Fibroblast of skin of left quadriceps (primary cell): ENCODE measurements at regions not wholly inside any gene's neighbourhood (a gene's known extent, or its start where the extent isn't known, plus 50 kb on each side); places are given as distances from the start of the nearest gene placed in this dataset.
A peak's percentile ranks its signal among the peaks of the same experiment; 100 is the strongest.
"Not testable (repeated sequence)": the region's sequence is repeated elsewhere in the genome, so short reads cannot be mapped to it uniquely, and the experiment has no call there.

Source experiments
- DNase-seq, 2 experiments: peaks; one replicate each; pipeline ENCODE4 v3.0.0-alpha.2; 2013; ENCODE audit warnings: low read depth in 2 of 2

DNA sequence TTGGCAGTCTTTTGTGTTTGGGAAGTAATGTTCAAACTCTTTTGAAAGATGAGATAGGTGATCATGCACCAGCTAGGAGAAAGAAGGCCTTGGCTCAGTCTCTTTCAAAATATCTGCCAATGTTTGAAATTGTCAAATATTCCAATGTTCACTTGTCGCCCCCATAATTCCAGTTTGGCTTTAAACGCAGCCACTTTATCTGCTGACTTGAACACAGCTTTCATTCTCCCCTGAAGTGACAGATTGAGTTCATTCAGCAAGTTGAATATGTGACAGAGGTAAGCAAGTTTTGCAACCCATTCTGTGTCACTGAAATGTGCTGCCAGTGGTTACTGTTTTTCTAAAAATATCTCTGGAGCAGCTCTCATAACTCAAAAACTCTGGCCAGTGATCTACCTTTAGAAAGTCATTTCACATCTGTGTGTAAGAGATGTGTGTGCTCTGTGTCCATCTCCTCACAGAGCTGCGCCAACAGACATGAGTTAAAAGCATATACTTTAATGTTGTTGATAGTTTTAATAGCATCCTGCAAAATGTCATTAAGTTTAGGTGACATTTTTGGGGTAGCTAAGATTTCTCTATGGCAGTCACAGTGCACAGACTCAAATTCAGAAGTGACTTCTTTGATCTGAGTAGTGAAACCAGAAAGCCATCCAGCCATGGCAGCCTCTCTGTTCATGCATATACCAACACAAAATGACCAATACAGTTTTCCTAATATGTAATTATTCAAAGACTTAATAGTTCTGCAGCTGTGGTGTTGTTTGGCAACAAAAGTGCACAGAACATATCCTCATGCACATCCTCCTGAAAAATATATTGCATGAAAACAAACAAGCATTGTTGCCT, 614.3 kb upstream of the MIS18BP1 start:
- DNase-seq = no peak

DNA sequence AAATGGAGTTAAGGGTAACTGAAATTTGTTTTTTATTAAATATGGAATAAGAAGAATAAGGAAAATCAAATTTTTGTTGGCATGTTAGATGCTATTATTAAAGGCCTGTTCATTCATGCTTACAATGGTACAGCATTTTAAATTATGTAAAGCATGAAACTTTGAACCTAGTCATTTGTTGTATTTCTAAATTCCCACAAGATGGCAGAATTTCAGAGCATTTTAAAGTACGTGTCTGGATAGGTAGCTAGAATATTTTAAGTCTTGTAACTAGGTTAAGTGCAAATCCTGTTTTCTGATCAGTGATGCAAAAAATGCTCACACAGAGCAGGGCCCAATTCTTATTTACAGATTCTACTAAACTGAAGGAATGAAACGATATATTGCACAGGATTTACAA, 585.6 kb upstream of the MIS18BP1 start:
- peak in 1 of 2 experiments; percentile 1 for DNase-seq

GRCh38 chr14:45819107-45819506, 566.1 kb upstream of the MIS18BP1 start:
- DNase-seq = no peak

- no peak for DNase-seq
Measured at GRCh38 chr14:45811155-45811554, 558.2 kb upstream of the MIS18BP1 start.

GRCh38 chr14:45810152-45810872, 557.3 kb upstream of the MIS18BP1 start:
- no peak for DNase-seq

DNA sequence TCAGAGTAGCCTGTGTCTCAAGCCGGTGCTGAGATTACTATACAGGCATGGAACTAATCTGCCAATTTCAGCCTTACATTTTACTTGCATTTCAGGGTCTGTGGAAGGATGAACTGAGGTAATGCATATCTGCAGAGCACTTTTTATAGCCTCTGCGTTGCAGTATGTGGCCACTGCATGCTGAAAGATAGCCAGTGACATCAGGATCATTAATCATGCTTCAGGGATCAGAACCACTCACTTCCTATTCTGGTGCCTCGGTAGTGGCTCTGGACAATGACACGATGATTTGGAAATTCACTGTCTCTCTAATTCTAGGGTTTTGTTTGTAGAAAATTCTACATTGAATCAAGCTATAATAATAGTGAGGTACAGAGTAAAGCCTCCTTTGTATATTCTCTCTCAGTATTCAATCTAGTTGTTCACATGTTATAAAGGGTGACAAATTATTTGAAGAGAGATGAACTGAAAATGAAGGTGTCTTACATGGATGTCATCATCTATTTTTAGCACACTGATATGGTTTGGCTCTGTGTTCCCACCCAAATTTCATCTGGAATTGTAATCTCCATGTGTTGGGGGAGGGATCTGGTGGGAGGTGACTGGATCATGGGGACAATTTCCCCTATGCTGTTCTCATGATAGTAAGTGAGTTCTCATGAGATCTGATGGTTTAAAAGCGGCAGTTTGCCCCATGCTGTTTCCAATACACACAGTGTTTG, 554.3 kb upstream of the MIS18BP1 start:
- DNase-seq = no peak

- no peak for DNase-seq
Measured at GRCh38 chr14:45799511-45799910, 546.5 kb upstream of the MIS18BP1 start.

- DNase-seq = no peak
Measured at GRCh38 chr14:45798659-45799058, 545.7 kb upstream of the MIS18BP1 start.

- DNase-seq = not testable (repeated sequence)
Measured at GRCh38 chr14:45796006-45796405, 543.0 kb upstream of the MIS18BP1 start.

DNA sequence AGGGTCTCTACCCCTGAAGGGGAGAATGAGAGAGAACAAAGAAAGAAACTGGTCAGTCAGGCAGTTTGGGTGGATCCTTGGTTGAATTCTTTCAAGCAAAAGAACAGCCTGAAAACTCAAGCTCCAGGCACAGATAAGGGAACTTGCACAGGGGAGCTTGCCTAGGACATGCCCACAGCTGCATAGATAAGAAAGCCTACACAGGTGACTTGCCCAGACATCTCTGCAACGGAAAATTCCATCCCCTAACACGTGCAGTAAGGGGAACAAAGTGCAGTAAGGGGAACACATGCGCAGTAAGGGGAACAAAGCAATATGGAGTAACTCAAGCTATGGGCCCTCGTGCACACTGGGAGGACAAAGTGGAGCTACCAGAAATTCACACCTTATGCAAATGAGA, 540.1 kb upstream of the MIS18BP1 start:
- no peak for DNase-seq

DNA sequence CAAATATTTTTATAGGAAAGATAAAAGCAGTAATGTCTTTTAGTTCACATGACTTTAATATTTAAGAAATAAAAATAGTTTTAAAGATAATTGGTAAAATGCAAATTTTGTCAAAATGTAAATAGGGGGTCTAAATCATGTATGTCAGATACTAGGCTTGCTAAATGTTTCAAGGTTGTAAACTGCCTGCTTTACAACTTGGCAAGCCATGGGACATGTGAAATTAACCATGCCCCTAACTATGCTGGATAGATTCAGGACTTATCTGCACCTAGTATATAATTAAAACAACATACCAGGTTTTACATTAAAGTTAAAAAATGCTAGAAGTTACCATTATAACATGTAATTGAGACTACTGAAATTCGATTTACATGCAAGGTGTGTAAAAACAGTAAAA, 537.3 kb upstream of the MIS18BP1 start:
- no peak for DNase-seq

DNA sequence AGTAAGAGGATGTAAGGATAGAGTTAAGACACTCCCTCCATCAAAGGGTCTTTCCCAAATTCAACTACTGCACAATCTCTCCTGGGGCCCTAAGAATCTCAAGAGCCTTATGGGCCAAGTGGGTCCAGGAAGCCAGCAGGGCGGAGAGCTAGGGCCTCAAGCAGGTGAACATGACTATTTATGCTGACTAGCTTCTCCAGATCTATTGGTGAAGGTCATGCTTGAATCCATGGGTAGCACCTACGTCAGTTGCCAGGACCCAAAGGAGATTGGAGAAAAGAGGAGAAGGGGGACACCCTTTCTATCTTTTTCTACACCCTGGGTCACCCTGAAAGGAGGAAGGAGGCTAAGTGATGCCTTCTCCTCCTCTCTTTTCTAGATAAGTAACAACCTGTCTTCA, 534.2 kb upstream of the MIS18BP1 start:
- DNase-seq = no peak

DNA sequence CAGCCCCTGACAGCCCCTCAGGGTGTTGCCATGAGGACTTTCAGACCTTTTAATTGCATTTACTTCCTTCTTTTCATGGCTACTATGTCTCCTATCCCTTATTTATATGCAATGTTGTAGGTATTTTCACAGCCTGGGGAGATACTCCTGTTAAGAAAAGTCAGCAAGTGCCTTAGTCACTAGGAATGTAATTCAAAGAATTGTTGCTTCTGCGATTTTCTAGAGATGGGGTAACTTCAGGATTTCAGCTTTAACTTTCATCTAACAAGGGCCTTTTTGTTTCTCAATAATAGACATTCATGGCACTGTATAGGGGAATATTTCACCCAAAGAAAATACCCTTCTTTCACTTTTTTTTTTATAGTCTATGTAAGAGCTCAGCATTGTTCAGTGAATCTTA, 533.3 kb upstream of the MIS18BP1 start:
- no peak for DNase-seq

DNA sequence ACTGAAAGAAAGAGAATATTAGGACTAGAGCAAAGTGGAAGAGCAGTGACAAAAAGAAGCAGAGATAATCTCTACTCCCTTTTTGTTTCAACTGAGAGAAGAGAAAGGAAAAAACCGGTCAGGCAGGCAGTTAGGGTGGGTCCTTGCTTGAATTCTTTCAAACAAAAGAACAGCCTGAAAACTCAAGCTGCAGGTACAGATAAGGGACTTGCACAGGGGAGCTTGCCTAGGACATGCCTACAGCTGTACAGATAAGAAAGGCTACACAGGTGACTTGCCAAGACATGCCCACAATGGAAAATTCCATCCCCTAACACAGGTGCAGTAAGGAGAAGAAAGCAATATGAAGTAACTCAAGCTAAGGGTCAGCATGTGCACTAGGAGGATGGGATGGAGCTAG, 532.2 kb upstream of the MIS18BP1 start:
- no peak for DNase-seq

DNA sequence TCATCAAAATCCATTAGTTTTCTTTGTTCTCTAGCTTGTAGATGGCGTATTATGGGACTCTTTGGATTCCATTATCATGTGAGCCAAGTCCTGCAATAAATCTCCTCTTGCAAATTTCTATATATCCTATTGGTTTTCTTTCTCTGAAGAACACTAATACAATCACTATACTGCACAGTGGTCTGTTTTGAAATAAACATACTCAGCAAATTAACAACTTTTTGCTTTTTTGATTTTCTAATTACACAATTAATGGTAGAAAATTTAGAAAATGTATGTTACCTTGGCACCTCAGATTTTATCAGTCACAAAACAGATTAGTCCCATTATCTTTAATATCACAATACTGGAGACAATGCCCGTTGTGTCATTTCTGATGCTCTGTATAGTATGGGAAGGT, 513.2 kb upstream of the MIS18BP1 start:
- DNase-seq = no peak

- no peak for DNase-seq
Measured at GRCh38 chr14:45757655-45758054, 504.7 kb upstream of the MIS18BP1 start.

- DNase-seq = not testable (repeated sequence)
Measured at GRCh38 chr14:45756412-45756811, 503.4 kb upstream of the MIS18BP1 start.

- DNase-seq = no peak
Measured at GRCh38 chr14:45743884-45744283, 490.9 kb upstream of the MIS18BP1 start.

DNA sequence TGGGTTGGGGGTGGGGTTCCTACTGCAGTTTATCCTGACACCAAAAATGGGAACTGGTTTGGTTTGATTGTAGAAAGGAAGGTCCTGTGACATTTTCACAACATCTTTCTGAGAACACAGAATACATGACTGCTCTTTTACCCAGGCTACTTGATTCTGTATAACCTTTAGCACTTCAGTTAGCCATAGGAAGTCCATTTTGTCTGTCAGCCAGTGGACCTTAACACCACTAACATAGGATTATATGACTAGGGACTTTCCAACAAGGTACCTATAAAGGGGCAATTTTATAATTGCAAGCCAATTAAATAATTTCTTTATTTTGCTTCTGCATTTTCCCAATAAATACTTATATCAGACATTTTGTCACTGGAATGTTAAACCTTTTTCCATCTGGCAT, 489.2 kb upstream of the MIS18BP1 start:
- DNase-seq = no peak

GRCh38 chr14:45728434-45729225, 475.6 kb upstream of the MIS18BP1 start:
- DNase-seq = no peak

GRCh38 chr14:45727133-45727532, 474.1 kb upstream of the MIS18BP1 start:
- DNase-seq = no peak

- no peak for DNase-seq
Measured at GRCh38 chr14:45721472-45721871, 468.5 kb upstream of the MIS18BP1 start.
